DOHH2 (cell line): ENCODE measurements at regions not wholly inside any gene's neighbourhood (a gene's known extent, or its start where the extent isn't known, plus 50 kb on each side); places are given as distances from the start of the nearest gene placed in this dataset.

Experiments
- H3F3A ChIP-seq: fragments of 200-600 bp; sonication (generic), shearing (Covaris generic); 2 replicates; pipeline ENCODE4 v1.6.0; 2016; ENCODE audit warnings: antibody characterized with exemption, mild to moderate bottlenecking; ENCODE audit not compliant: control insufficient read depth, insufficient read depth
- H3K27ac ChIP-seq: fragments of 200-600 bp; sonication (generic); 2 replicates; pipeline ENCODE4 v1.5.1; 2014; ENCODE audit warnings: low read depth, mild to moderate bottlenecking, low read length, moderate library complexity
- H3K27me3 ChIP-seq: fragments of 200-600 bp; sonication (generic); 2 replicates; pipeline ENCODE4 v1.6.1; 2014; ENCODE audit warnings: mild to moderate bottlenecking, low read length, mixed read lengths; ENCODE audit not compliant: control insufficient read depth
- H3K36me3 ChIP-seq: fragments of 200-600 bp; sonication (generic); 2 replicates; pipeline ENCODE4 v1.6.1; 2014; ENCODE audit warnings: mild to moderate bottlenecking, low read length, moderate library complexity, mixed read lengths; ENCODE audit not compliant: control insufficient read depth
- H3K4me1 ChIP-seq: fragments of 200-600 bp; sonication (generic); 2 replicates; pipeline ENCODE4 v1.6.1; 2014; ENCODE audit warnings: mild to moderate bottlenecking, low read length, mixed read lengths; ENCODE audit not compliant: control insufficient read depth
- H3K4me2 ChIP-seq: fragments of 200-600 bp; sonication (generic); 2 replicates; pipeline ENCODE4 v1.6.0; 2014; ENCODE audit warnings: mild to moderate bottlenecking, low read length, moderate library complexity
- H3K4me3 ChIP-seq: fragments of 200-600 bp; sonication (generic); 2 replicates; pipeline ENCODE4 v1.5.1; 2014; ENCODE audit warnings: mild to moderate bottlenecking, low read length, mixed read lengths
- H3K79me2 ChIP-seq: fragments of 200-600 bp; sonication (generic); 2 replicates; pipeline ENCODE4 v1.6.1; 2014; ENCODE audit warnings: mild to moderate bottlenecking, low read length, mixed read lengths; ENCODE audit not compliant: control insufficient read depth
- H3K9me2 ChIP-seq: fragments of 200-600 bp; sonication (generic); replicated peaks from 2 replicates; pipeline ENCODE4 v1.6.1; 2014; ENCODE audit warnings: mild to moderate bottlenecking, low read length, mixed read lengths; ENCODE audit not compliant: control insufficient read depth
- H3K9me3 ChIP-seq: fragments of 200-600 bp; sonication (generic); 2 replicates; pipeline ENCODE4 v1.6.1; 2014; ENCODE audit warnings: antibody characterized with exemption, low read length, mixed read lengths; ENCODE audit not compliant: control insufficient read depth, insufficient read depth
- H4K20me1 ChIP-seq: fragments of 200-600 bp; sonication (generic); 2 replicates; pipeline ENCODE4 v1.6.0; 2014; ENCODE audit warnings: low read depth, mild to moderate bottlenecking, antibody characterized with exemption, low read length, moderate library complexity; ENCODE audit not compliant: control insufficient read depth, insufficient read depth
- CTCF ChIP-seq: fragments of 200-600 bp; sonication (generic); IDR thresholded peaks from one replicate; pipeline ENCODE4 v1.5.1; 2014; ENCODE audit warnings: antibody characterized with exemption, mild to moderate bottlenecking, low read depth, low read length; ENCODE audit not compliant: poor library complexity, severe bottlenecking
- EZH2phosphoT487 ChIP-seq: fragments of 200-600 bp; sonication (generic); IDR thresholded peaks from 2 replicates; pipeline ENCODE4 v1.6.1; 2017; ENCODE audit warnings: borderline replicate concordance, mild to moderate bottlenecking, antibody characterized with exemption, low read length, moderate library complexity, mixed read lengths

- H3K79me2 ChIP-seq, result no peaks in the 10 kb centered on the region
- H3K4me3 ChIP-seq, result no peak overlapping the region
- H4K20me1 ChIP-seq, result no peaks in the 10 kb centered on the region
- TF ChIP-seq CTCF (no peak), EZH2phosphoT487 (no peak)
- H3K9me3 ChIP-seq, result no peaks in the 10 kb centered on the region
- H3K36me3 ChIP-seq, result no peaks in the 10 kb centered on the region
- no peak overlapping the region for H3K4me2 ChIP-seq
- no peaks in the 10 kb centered on the region for H3K9me2 ChIP-seq
- H3K4me1 ChIP-seq, result no peaks in the 10 kb centered on the region
- no peak overlapping the region for H3K27ac ChIP-seq
- no peaks in the 10 kb centered on the region for H3F3A ChIP-seq
- no peaks in the 10 kb centered on the region for H3K27me3 ChIP-seq
Observed at GRCh38 chr2:66334237-66335029, 100.5 kb upstream of the MEIS1 start.

GRCh38 chr2:66331176-66331575 lies 103.7 kb upstream of the MEIS1 start:
- Histone ChIP-seq H3K4me2 (no peak overlapping the region), H3K36me3 (no peaks in the 10 kb centered on the region), H3F3A (no peaks in the 10 kb centered on the region), H4K20me1 (no peaks in the 10 kb centered on the region), H3K9me2 (no peaks in the 10 kb centered on the region), H3K79me2 (no peaks in the 10 kb centered on the region), H3K9me3 (no peaks in the 10 kb centered on the region), H3K27ac (no peak overlapping the region), H3K4me3 (no peak overlapping the region), H3K27me3 (no peaks in the 10 kb centered on the region), H3K4me1 (no peaks in the 10 kb centered on the region)
- TF ChIP-seq EZH2phosphoT487 (no peak), CTCF (no peak)

GRCh38 chr2:66329081-66329605 lies 105.8 kb upstream of the MEIS1 start:
- Histone ChIP-seq H3K27me3 (no peaks in the 10 kb centered on the region), H3K36me3 (no peaks in the 10 kb centered on the region), H3F3A (no peaks in the 10 kb centered on the region), H3K79me2 (no peaks in the 10 kb centered on the region), H3K4me1 (no peaks in the 10 kb centered on the region), H3K4me3 (no peak overlapping the region), H4K20me1 (no peaks in the 10 kb centered on the region), H3K9me3 (no peaks in the 10 kb centered on the region), H3K9me2 (no peaks in the 10 kb centered on the region), H3K27ac (no peak overlapping the region), H3K4me2 (no peak overlapping the region)
- TF ChIP-seq EZH2phosphoT487 (no peak), CTCF (no peak)
